ENCODE measurements at regions not wholly inside any gene's neighbourhood (a gene's known extent, or its start where the extent isn't known, plus 50 kb on each side); places are given as distances from the start of the nearest gene placed in this dataset.

GRCh38 chr12:30082381-30082780 lies 298.6 kb upstream of the TMTC1 start:
- no peak for DNase-seq

- DNase-seq, result no peak
Measured at GRCh38 chr12:30074916-30075315, 291.2 kb upstream of the TMTC1 start.

GRCh38 chr12:30072824-30073223 lies 289.1 kb upstream of the TMTC1 start:
- no peak for DNase-seq

DNA sequence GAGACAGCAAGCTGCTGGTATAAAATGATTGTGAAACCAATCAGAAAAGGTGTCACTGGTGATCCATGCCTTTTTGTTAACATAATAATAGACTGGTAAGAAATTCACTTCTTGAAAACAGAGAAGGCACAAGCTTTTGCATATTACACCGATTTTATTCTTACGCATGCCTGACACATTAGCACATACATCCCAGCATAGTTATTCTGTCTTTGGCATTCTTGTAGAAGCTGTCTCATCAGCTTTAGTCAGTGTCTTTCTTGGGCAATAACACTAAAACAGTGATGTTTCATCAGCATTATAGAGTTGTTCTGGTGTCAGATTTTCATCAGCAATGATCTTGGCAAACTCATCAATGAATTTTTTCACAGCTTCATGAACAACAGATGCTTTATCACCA lies 283.4 kb upstream of the TMTC1 start:
- no peak for DNase-seq

GRCh38 chr12:30064906-30065305 lies 281.2 kb upstream of the TMTC1 start:
- no peak for DNase-seq

- no peak for DNase-seq
Measured at GRCh38 chr12:30063435-30063945, 279.7 kb upstream of the TMTC1 start.

DNA sequence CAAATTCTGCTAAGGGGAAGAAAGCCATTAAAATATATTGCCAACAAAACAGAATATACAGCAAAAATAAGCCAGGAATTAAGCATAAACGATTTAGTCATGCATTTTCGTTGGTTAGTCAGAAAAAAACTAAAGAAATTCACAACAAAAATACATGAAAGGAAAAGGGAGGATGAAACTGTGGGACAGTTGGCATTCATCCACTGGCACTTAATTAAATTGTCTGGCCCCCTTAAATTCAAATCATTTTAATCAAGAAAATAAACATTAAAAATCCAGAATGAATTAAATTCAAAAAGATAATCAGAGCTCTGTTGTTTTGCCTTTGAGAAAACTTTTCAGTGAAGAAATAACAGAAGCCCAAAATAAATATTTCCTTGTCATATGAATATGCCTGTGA lies 264.6 kb upstream of the TMTC1 start:
- DNase-seq, result no peak

GRCh38 chr12:30047516-30048254 lies 263.9 kb upstream of the TMTC1 start:
- no peak for DNase-seq

GRCh38 chr12:30046376-30046775 lies 262.6 kb upstream of the TMTC1 start:
- DNase-seq, result no peak

DNA sequence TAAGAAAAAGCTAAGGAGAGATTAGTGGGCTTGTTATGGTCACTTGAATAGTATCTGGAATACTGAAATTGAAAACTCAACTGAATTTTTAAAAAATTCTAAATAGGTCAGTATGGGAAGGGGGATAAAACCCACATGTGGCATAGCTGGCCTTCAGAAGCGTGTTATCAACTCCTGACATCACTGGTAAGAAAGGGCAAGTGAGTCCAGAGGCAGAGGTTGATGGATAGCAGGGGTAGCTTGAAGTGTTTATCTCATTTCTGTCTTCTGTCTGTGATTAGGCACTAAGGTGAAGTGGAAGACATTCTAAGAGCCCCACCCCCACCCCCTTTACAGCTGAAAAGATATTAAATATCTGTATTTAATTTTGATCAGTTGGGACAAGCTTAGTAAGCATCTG lies 261.4 kb upstream of the TMTC1 start:
- DNase-seq, result no peak

GRCh38 chr12:30044206-30044605 lies 260.5 kb upstream of the TMTC1 start:
- DNase-seq, result no peak

DNA sequence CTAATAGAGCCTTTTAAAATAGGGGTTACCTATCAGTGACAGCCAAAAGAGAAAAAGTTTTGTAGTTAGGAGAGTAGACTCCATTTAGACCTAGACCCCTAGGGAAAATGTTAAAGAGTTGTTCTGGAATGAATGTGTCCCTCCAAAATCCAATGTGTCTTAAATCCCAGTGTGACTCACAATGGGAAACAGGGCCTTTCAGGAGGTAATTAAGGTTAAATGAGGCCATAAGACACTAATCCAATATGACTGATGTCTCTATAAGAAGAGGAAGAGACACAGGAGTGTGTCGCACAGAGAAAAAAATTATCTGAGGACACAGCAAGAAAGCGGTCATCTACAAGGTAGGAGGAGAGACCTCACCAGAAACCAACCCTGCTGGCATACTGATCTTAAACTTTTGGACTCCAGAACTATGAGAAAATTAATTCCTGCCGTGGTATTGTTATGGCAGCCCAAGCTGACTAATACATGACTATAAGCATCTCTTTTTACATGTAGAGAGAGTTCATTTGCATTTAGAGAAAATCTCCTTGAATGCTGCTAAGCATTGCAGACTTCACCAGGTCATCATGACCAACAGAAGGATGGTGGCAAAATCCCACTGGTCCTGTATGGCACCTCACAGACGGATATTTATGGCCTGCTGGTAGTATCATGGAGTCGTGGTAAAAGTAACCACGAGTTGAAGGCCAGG lies 259.6 kb upstream of the TMTC1 start:
- no peak for DNase-seq

DNA sequence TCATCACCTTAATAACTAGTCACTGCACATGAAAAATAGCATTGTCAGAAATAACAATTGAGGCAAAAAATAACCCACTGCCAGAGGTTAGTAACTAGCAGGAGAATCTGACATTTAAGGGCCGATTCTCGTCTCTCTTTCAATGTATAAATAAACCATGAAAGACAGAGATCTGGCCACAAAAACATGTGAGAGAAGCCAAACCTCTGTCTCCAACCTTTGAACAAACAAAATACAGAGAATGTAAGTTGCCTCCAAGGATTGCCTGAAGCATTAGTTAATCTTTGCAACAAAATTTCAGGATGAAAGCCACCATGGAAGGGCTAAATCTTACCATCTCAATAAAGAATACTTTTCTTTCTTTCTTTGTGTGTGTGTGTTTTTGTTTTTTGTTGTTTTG lies 257.4 kb upstream of the TMTC1 start:
- DNase-seq, result no peak

- no peak for DNase-seq
Measured at GRCh38 chr12:30030693-30031374, 247.1 kb upstream of the TMTC1 start.

DNA sequence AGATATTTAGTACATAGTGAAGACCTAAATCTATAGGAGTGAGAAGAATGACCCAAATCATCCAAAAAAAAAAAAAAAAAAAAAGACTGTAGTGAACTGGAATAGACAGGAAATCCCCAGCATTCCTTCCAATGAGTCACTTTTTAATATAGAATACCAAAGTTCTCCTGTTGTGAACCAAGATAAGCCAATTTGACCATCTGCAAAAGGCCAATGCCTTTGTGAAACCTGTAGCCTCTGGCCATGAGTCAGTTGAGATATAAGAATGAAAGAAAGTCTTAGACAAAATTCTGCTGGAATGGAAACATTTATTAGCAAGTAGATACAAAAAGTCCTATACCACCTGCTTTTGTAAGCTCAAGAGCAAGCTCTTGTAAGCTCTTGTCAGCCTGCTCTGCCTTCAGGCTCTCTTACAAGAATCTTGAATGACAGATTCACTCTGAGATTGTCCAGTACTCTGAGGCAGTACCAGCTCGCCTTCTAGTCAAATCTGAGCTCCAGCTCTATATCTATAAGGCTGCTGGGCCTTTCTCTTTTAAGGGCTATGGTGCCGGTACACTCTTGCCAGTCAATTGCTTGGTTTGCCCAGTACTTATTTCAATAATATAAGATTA lies 243.0 kb upstream of the TMTC1 start:
- DNase-seq, result no peak

- DNase-seq, result no peak
Measured at GRCh38 chr12:30025317-30025716, 241.6 kb upstream of the TMTC1 start.

DNA sequence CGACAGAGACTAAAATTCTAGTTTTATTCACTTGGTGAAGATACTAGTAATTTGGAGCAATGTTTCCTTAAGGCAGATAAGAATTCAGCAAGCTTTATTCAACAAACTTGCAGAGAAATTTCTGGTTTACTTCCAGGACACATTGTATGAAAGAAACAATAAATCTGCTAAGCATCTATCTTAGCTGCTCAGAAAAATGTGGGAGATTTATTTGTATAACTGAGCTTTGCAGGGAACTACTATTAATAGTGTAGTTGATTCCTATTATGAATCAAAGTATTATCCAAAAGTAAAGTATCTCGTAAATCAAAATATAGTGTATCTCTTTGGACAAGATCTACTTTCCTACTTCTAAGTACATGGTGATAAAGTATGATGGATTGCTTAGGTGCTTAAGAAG lies 239.4 kb upstream of the TMTC1 start:
- no peak for DNase-seq

- no peak for DNase-seq
Measured at GRCh38 chr12:30021051-30021833, 237.5 kb upstream of the TMTC1 start.

DNA sequence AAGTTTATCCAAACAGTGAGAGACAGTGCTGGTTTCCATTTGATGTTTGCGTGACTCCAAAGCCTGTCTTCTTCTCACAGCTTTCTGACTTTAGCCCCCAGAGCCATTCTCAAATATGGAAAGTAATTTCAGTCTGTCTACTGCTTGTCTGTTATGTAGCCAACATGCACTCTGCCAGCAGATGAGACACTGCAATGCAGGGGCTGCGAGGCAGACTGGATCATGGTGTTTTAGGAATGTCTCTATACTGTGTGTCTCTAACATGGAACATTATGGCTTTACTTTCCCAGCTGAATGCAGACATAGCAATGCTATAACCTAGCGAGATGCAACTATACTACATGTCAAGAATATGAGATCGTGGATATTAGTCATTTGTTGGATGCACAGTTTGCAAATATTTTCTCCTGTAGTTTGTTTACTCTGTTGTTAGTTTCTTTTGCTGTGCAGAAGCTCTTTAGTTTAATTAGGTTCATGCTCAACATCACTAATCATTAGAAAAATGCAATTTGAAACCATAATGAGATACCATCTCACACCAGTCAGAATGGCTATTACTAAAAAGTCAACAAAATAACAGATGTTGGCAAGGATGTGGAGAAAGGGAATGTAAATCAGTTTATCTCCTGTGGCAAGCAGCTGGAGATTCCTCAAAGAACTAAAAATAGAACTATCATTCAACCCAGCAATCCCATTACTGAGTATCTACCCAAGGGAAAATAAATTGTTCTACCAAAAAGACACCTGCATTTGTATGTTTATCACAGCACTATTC lies 235.8 kb upstream of the TMTC1 start:
- DNase-seq, result peak in 1 of 2 experiments; percentile 9

DNA sequence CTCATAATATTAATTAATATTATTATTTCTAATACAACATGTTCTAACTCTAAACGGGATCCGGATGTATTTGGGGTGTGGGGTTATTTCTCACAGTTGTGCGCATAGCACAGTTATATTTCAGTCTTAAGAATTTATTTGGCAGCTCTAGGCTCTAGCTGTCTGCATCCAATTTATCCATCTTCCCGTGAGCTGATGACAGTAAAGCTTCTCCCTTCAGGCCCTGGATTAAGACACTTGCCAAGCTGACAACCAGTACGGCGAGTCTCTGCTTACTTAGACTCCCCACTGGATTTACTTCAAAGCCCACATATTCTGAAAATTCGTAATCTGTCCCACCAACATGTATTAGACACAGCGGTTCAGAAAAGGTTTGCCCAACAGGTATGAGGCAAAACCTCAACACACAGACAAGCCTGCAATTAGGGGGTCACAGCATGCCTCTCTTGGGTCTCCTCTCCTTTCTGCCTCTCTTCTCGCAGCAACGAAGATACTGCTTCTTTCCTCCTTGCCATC lies 232.9 kb upstream of the TMTC1 start:
- DNase-seq, result no peak

GRCh38 chr12:30015631-30016337 lies 232.0 kb upstream of the TMTC1 start:
- no peak for DNase-seq

Data from NCI-H1930 (cell line).